ENCODE measurements at regions not wholly inside any gene's neighbourhood (a gene's known extent, or its start where the extent isn't known, plus 50 kb on each side); places are given as distances from the start of the nearest gene placed in this dataset.

- no peak for DNase-seq
These were observed 686.1 kb downstream of the HACE1 start for GRCh38 chr6:104173668-104174067.

GRCh38 chr6:104170401-104170800, 689.3 kb downstream of the HACE1 start:
- no peak for DNase-seq

GRCh38 chr6:104166055-104166668, 693.6 kb downstream of the HACE1 start:
- no peak for DNase-seq

- DNase-seq, result no peak
These were observed 697.6 kb downstream of the HACE1 start for GRCh38 chr6:104162036-104162669.

- DNase-seq, result no peak
These were observed 700.6 kb downstream of the HACE1 start for GRCh38 chr6:104159045-104159618.

GRCh38 chr6:104143757-104144156, 716.0 kb downstream of the HACE1 start:
- no peak for DNase-seq

- no peak for DNase-seq
These were observed 724.8 kb downstream of the HACE1 start for GRCh38 chr6:104134876-104135275.

- no peak for DNase-seq
These were observed 729.4 kb downstream of the HACE1 start for GRCh38 chr6:104130343-104130742.

GRCh38 chr6:104126315-104127005, 733.3 kb downstream of the HACE1 start:
- DNase-seq, result no peak

GRCh38 chr6:104123227-104123626, 736.5 kb downstream of the HACE1 start:
- DNase-seq, result no peak

GRCh38 chr6:104118274-104118673, 741.4 kb downstream of the HACE1 start:
- no peak for DNase-seq

GRCh38 chr6:104109806-104110205, 749.9 kb downstream of the HACE1 start:
- DNase-seq, result no peak

GRCh38 chr6:104108634-104109033, 751.1 kb downstream of the HACE1 start:
- no peak for DNase-seq

- no peak for DNase-seq
These were observed 763.9 kb downstream of the HACE1 start for GRCh38 chr6:104095661-104096416.

- no peak for DNase-seq
These were observed 772.0 kb downstream of the HACE1 start for GRCh38 chr6:104087765-104088164.

GRCh38 chr6:104068281-104068680, 791.4 kb downstream of the HACE1 start:
- DNase-seq, result no peak

GRCh38 chr6:104064876-104065275, 794.8 kb downstream of the HACE1 start:
- DNase-seq, result no peak

GRCh38 chr6:104050455-104050854, 809.3 kb downstream of the HACE1 start:
- DNase-seq, result no peak

- no peak for DNase-seq
These were observed 813.3 kb downstream of the HACE1 start for GRCh38 chr6:104046426-104046825.

- no peak for DNase-seq
These were observed 828.4 kb downstream of the HACE1 start for GRCh38 chr6:104031346-104031745.

- no peak for DNase-seq
These were observed 837.6 kb downstream of the HACE1 start for GRCh38 chr6:104022126-104022525.

- DNase-seq, result no peak
These were observed 840.5 kb downstream of the HACE1 start for GRCh38 chr6:104019075-104019753.

Measured in CD4-positive, alpha-beta T cell treated with Interferon alpha-2 for 1 hour (primary cell).